Activated B cell treated with CpG ODN at 0.5 μM for 24 hours (primary cell): ENCODE measurements at regions not wholly inside any gene's neighbourhood (a gene's known extent, or its start where the extent isn't known, plus 50 kb on each side); places are given as distances from the start of the nearest gene placed in this dataset.

Experiments used
- ATAC-seq: fragments of 200-7000 bp; cut with Tn5 transposase; one replicate; pipeline ENCODE4 v1.10.0; 2021; ENCODE audit warnings: low read depth, mild to moderate bottlenecking, moderate library complexity
- CTCF ChIA-PET: fragments of 350-600 bp; sonication (Branson Sonifier 250); formaldehyde crosslinking; loops from one replicate; lab custom pipeline; 2021; ENCODE audit warnings: antibody characterized with exemption; lab: Charles Lee
- POLR2A ChIA-PET: fragments of 350-600 bp; sonication (Branson Sonifier 250); formaldehyde crosslinking; loops from one replicate; lab custom pipeline; 2021; ENCODE audit warnings: antibody characterized with exemption; lab: Charles Lee
- DNase-seq: peaks from one replicate; pipeline ENCODE4 v3.0.0; 2022
- H3K27ac Mint-ChIP-seq: one replicate; pipeline ENCODE4 v1.8.0; 2020; ENCODE audit warnings: mixed read lengths
- H3K27me3 Mint-ChIP-seq: one replicate; pipeline ENCODE4 v1.8.0; 2021; ENCODE audit warnings: mixed read lengths
- H3K36me3 Mint-ChIP-seq: one replicate; pipeline ENCODE4 v1.8.0; 2021; ENCODE audit warnings: low read depth, mixed read lengths
- H3K4me1 Mint-ChIP-seq: one replicate; pipeline ENCODE4 v1.8.0; 2021; ENCODE audit warnings: mixed read lengths
- H3K4me3 Mint-ChIP-seq: one replicate; pipeline ENCODE4 v1.8.0; 2020; ENCODE audit warnings: mild to moderate bottlenecking, mixed read lengths
- H3K9me3 Mint-ChIP-seq: one replicate; pipeline ENCODE4 v1.8.0; 2020; ENCODE audit warnings: mixed read lengths
- CTCF ChIP-seq: fragments of 200-600 bp; IDR thresholded peaks from one replicate; pipeline ENCODE4 v1.8.0; 2022; ENCODE audit warnings: antibody characterized with exemption, mild to moderate bottlenecking
- intact Hi-C: fragments of 100-400 bp; cut with micrococcal nuclease; formaldehyde crosslinking; loops from one replicate; pipeline ENCODE4 v1.15.1; 2024

- H3K27ac Mint-ChIP-seq = no peak overlapping the region
- ChIA-PET CTCF (no interaction called here), POLR2A (no interaction called here)
- H3K4me1 Mint-ChIP-seq = no peaks in the 10 kb centered on the region
- intact Hi-C loops = no loop called here
- no peaks in the 10 kb centered on the region for H3K27me3 Mint-ChIP-seq
- H3K9me3 Mint-ChIP-seq = no peaks in the 10 kb centered on the region
- DNase-seq (no peak), ATAC-seq (no peak)
- H3K36me3 Mint-ChIP-seq = no peaks in the 10 kb centered on the region
- no peak overlapping the region for H3K4me3 Mint-ChIP-seq
- TF ChIP-seq CTCF = no peak
Measured at GRCh38 chr10:85195596-85195995, 867.2 kb downstream of the CCSER2 start.

GRCh38 chr10:85204814-85205213 lies 876.4 kb downstream of the CCSER2 start:
- Mint-ChIP-seq H3K27ac (no peak overlapping the region), H3K9me3 (no peaks in the 10 kb centered on the region), H3K4me3 (no peak overlapping the region), H3K36me3 (no peaks in the 10 kb centered on the region), H3K27me3 (no peaks in the 10 kb centered on the region), H3K4me1 (no peaks in the 10 kb centered on the region)
- intact Hi-C loops = no loop called here
- DNase-seq (no peak), ATAC-seq (no peak)
- ChIA-PET CTCF (no interaction called here), POLR2A (no interaction called here)
- TF ChIP-seq CTCF = no peak

- no peak for TF ChIP-seq CTCF
- Mint-ChIP-seq H3K27ac (no peak overlapping the region), H3K4me3 (no peak overlapping the region), H3K4me1 (no peaks in the 10 kb centered on the region), H3K9me3 (no peaks in the 10 kb centered on the region), H3K27me3 (no peaks in the 10 kb centered on the region), H3K36me3 (no peaks in the 10 kb centered on the region)
- ChIA-PET CTCF (no interaction called here), POLR2A (no interaction called here)
- ATAC-seq (no peak), DNase-seq (no peak)
- intact Hi-C loops = no loop called here
Measured at GRCh38 chr10:85212526-85212925, 884.1 kb downstream of the CCSER2 start.

- POLR2A ChIA-PET = no interaction called here
- Mint-ChIP-seq H3K4me3 (no peak overlapping the region), H3K9me3 (no peaks in the 10 kb centered on the region), H3K27ac (no peak overlapping the region), H3K4me1 (no peaks in the 10 kb centered on the region), H3K36me3 (no peaks in the 10 kb centered on the region), H3K27me3 (no peaks in the 10 kb centered on the region)
- intact Hi-C loops = no loop called here
- CTCF ChIA-PET = no interaction called here
- no peak for TF ChIP-seq CTCF
- ATAC-seq (no peak), DNase-seq (no peak)
Measured at GRCh38 chr10:85213493-85213892, 885.1 kb downstream of the CCSER2 start.

- Mint-ChIP-seq H3K4me3 (no peak overlapping the region), H3K27me3 (no peaks in the 10 kb centered on the region), H3K27ac (no peak overlapping the region), H3K9me3 (peaks cover 3% of the 10 kb centered on the region), H3K4me1 (no peaks in the 10 kb centered on the region), H3K36me3 (no peaks in the 10 kb centered on the region)
- ChIA-PET CTCF (no interaction called here), POLR2A (no interaction called here)
- intact Hi-C loops = no loop called here
- DNase-seq = no peak
- TF ChIP-seq CTCF = no peak
- no peak for ATAC-seq
Measured at GRCh38 chr10:85222300-85222699, 893.9 kb downstream of the CCSER2 start.
